Kidney epithelial cell (primary cell): ENCODE measurements at regions not wholly inside any gene's neighbourhood (a gene's known extent, or its start where the extent isn't known, plus 50 kb on each side); places are given as distances from the start of the nearest gene placed in this dataset.

Experiments used
- DNase-seq: peaks from one replicate; pipeline ENCODE4 v3.0.0-alpha.2; 2010; ENCODE audit warnings: low read depth
- H3K27me3 ChIP-seq: 2 replicates; pipeline ENCODE4 v1.6.0; 2011; ENCODE audit warnings: low read length; ENCODE audit not compliant: control insufficient read depth, insufficient read depth
- H3K36me3 ChIP-seq: 2 replicates; pipeline ENCODE4 v1.5.1; 2011; ENCODE audit warnings: low read length; ENCODE audit not compliant: control insufficient read depth, insufficient read depth
- H3K4me3 ChIP-seq: 2 replicates; pipeline ENCODE4 v1.5.1; 2011; ENCODE audit warnings: low read depth, mild to moderate bottlenecking, control low read depth, low read length
- CTCF ChIP-seq: IDR thresholded peaks from 2 replicates; pipeline ENCODE4 v1.5.1; 2011; ENCODE audit warnings: mild to moderate bottlenecking, moderate library complexity, low read length, control low read depth, inconsistent platforms; ENCODE audit not compliant: insufficient read depth, poor library complexity, severe bottlenecking

GRCh38 chr7:19623676-19624075 is 85.2 kb downstream of the POLR1F start:
- Histone ChIP-seq H3K36me3 (no peaks in the 10 kb centered on the region), H3K27me3 (no peaks in the 10 kb centered on the region), H3K4me3 (no peak overlapping the region)
- TF ChIP-seq CTCF: no peak
- DNase-seq: no peak

GRCh38 chr7:19621740-19622139 is 87.1 kb downstream of the POLR1F start:
- Histone ChIP-seq H3K36me3 (no peaks in the 10 kb centered on the region), H3K4me3 (no peak overlapping the region), H3K27me3 (no peaks in the 10 kb centered on the region)
- TF ChIP-seq CTCF: no peak
- DNase-seq: no peak

- no peak for DNase-seq
- Histone ChIP-seq H3K36me3 (no peaks in the 10 kb centered on the region), H3K4me3 (no peak overlapping the region), H3K27me3 (no peaks in the 10 kb centered on the region)
- TF ChIP-seq CTCF: no peak
These were observed 88.4 kb downstream of the POLR1F start for GRCh38 chr7:19620470-19620869.

- DNase-seq: no peak
- no peak for TF ChIP-seq CTCF
- Histone ChIP-seq H3K27me3 (no peaks in the 10 kb centered on the region), H3K36me3 (no peaks in the 10 kb centered on the region), H3K4me3 (no peak overlapping the region)
These were observed 89.7 kb downstream of the POLR1F start for GRCh38 chr7:19619122-19619521.

GRCh38 chr7:19617901-19618300 is 90.9 kb downstream of the POLR1F start:
- Histone ChIP-seq H3K36me3 (no peaks in the 10 kb centered on the region), H3K4me3 (no peak overlapping the region), H3K27me3 (no peaks in the 10 kb centered on the region)
- no peak for TF ChIP-seq CTCF
- DNase-seq: no peak

GRCh38 chr7:19610194-19610943 is 98.5 kb downstream of the POLR1F start:
- no peaks in the 10 kb centered on the region for H3K36me3 ChIP-seq
- DNase-seq: no peak
- no peak overlapping the region for H3K4me3 ChIP-seq
- TF ChIP-seq CTCF: no peak
- H3K27me3 ChIP-seq: no peaks in the 10 kb centered on the region
